H1 (cell line): ENCODE measurements at regions not wholly inside any gene's neighbourhood (a gene's known extent, or its start where the extent isn't known, plus 50 kb on each side); places are given as distances from the start of the nearest gene placed in this dataset.

Experiments used
- CTCF ChIA-PET: fragments of 300-600 bp; sonication (Branson Sonifier 250); formaldehyde crosslinking; loops from one replicate; lab custom pipeline; 2021; ENCODE audit not compliant: partially characterized antibody; lab: Charles Lee
- POLR2A ChIA-PET: fragments of 300-600 bp; sonication (Branson Sonifier 250); formaldehyde crosslinking; loops from one replicate; lab custom pipeline; 2021; ENCODE audit warnings: inconsistent platforms; ENCODE audit not compliant: partially characterized antibody; lab: Charles Lee
- DNase-seq, 2 experiments: peaks; one replicate each; pipeline versions ENCODE4 v3.0.0 to v3.0.0-alpha.2; 2010 to 2022; ENCODE audit warnings: low spot score in 2 of 2, low read depth in 1 of 2, mixed read lengths in 1 of 2
- FAIRE-seq: peaks from 2 replicates; lab custom pipeline; 2011; peaks lifted over from hg19 to GRCh38; lab: Jason Lieb, UNC
- H2AFZ ChIP-seq: 2 replicates; pipeline ENCODE4 v1.8.1; 2012; ENCODE audit warnings: low read length, inconsistent platforms
- H2AK5ac ChIP-seq: 2 replicates; pipeline ENCODE4 v1.6.1; 2013; ENCODE audit warnings: low read depth, low read length
- H2BK120ac ChIP-seq: replicated peaks from 2 replicates; pipeline ENCODE3; 2013; ENCODE audit warnings: low read depth, low read length, inconsistent platforms
- H2BK12ac ChIP-seq: 2 replicates; pipeline ENCODE4 v1.6.1; 2013; ENCODE audit warnings: low read depth, low read length
- H2BK15ac ChIP-seq: 2 replicates; pipeline ENCODE4 v1.6.1; 2013; ENCODE audit warnings: low read length
- H2BK20ac ChIP-seq: 2 replicates; pipeline ENCODE4 v1.6.1; 2013; ENCODE audit warnings: low read length
- H2BK5ac ChIP-seq: 2 replicates; pipeline ENCODE4 v1.6.1; 2013; ENCODE audit warnings: low read depth, low read length
- H3K14ac ChIP-seq: 2 replicates; pipeline ENCODE4 v1.6.1; 2013; ENCODE audit warnings: inconsistent platforms; ENCODE audit not compliant: insufficient read length
- H3K18ac ChIP-seq: 2 replicates; pipeline ENCODE4 v1.6.1; 2013; ENCODE audit warnings: low read length; ENCODE audit errors: extremely low read depth
- H3K23ac ChIP-seq: 2 replicates; pipeline ENCODE4 v1.6.1; 2013; ENCODE audit warnings: inconsistent platforms; ENCODE audit not compliant: insufficient read length
- H3K23me2 ChIP-seq: 2 replicates; pipeline ENCODE4 v1.6.1; 2013; ENCODE audit warnings: low read depth, low read length
- H3K27ac ChIP-seq: 2 replicates; pipeline ENCODE4 v1.6.1; 2011; ENCODE audit warnings: low read depth, low read length, inconsistent platforms
- H3K27me3 ChIP-seq, 4 experiments: replicated peaks in 1 of 4; 1 replicate in 1 of 4; 2 replicates in 3 of 4; pipeline versions ENCODE4 v1.6.1 to v1.8.1; 2011 to 2013; ENCODE audit warnings: low read length in 3 of 4, mild to moderate bottlenecking in 3 of 4, inconsistent platforms in 2 of 4, mixed read lengths in 2 of 4, moderate library complexity in 1 of 4; ENCODE audit not compliant: control insufficient read depth in 3 of 4, insufficient read depth in 3 of 4; ENCODE audit errors: extremely low read depth in 1 of 4
- H3K36me3 ChIP-seq, 4 experiments: 2 replicates each; pipeline versions ENCODE4 v1.6.1 to v1.8.1; 2011 to 2013; ENCODE audit warnings: mild to moderate bottlenecking in 4 of 4, low read length in 3 of 4, moderate library complexity in 2 of 4, control low read depth in 1 of 4, inconsistent platforms in 1 of 4; ENCODE audit not compliant: insufficient read depth in 4 of 4, control insufficient read depth in 2 of 4
- H3K4ac ChIP-seq: replicated peaks from 2 replicates; pipeline ENCODE3; 2013; ENCODE audit warnings: low read length, low read depth, mixed read lengths, inconsistent platforms; ENCODE audit not compliant: insufficient read length
- H3K4me1 ChIP-seq, 4 experiments: replicated peaks in 1 of 4; 1 replicate in 1 of 4; 2 replicates in 3 of 4; pipeline versions ENCODE4 v1.6.1 to v1.8.1; 2011 to 2013; ENCODE audit warnings: low read length in 3 of 4, inconsistent platforms in 2 of 4, mixed read lengths in 1 of 4; ENCODE audit not compliant: insufficient read depth in 4 of 4, control insufficient read depth in 3 of 4
- H3K4me2 ChIP-seq, 2 experiments: 2 replicates each; pipeline versions ENCODE4 v1.6.1 to v1.8.1; 2011 to 2013; ENCODE audit warnings: low read depth in 2 of 2, low read length in 2 of 2, control low read depth in 1 of 2, inconsistent platforms in 1 of 2, mild to moderate bottlenecking in 1 of 2; ENCODE audit not compliant: insufficient read depth in 1 of 2
- H3K4me3 ChIP-seq, 4 experiments: fragments of 200-600, 300-600 bp in 1 of 4; sonication (generic), shearing (Covaris generic), sonication (Bioruptor Twin) in 1 of 4; 2 replicates each; pipeline versions ENCODE4 v1.5.1 to v1.8.1; 2011 to 2016; ENCODE audit warnings: low read length in 4 of 4, low read depth in 3 of 4, control low read depth in 2 of 4, inconsistent platforms in 2 of 4, mild to moderate bottlenecking in 2 of 4, mixed read lengths in 1 of 4, moderate library complexity in 1 of 4; ENCODE audit not compliant: insufficient read depth in 2 of 4; ENCODE audit errors: extremely low read depth in 1 of 4
- H3K56ac ChIP-seq: replicated peaks from 2 replicates; pipeline ENCODE3; 2013; ENCODE audit warnings: low read depth, mild to moderate bottlenecking, mixed read lengths, low read length, inconsistent platforms; ENCODE audit not compliant: insufficient read length
- H3K79me1 ChIP-seq: 2 replicates; pipeline ENCODE4 v1.6.1; 2013; ENCODE audit warnings: low read depth, low read length, control low read depth
- H3K79me2 ChIP-seq, 2 experiments: 2 replicates each; pipeline versions ENCODE4 v1.6.1 to v1.8.1; 2012 to 2013; ENCODE audit warnings: low read length in 2 of 2, mild to moderate bottlenecking in 2 of 2, inconsistent platforms in 1 of 2; ENCODE audit not compliant: insufficient read depth in 2 of 2, control insufficient read depth in 1 of 2
- H3K9ac ChIP-seq, 4 experiments: replicated peaks in 1 of 4; 1 replicate in 1 of 4; 2 replicates in 3 of 4; pipeline versions ENCODE4 v1.6.1 to v1.8.1; 2011 to 2013; ENCODE audit warnings: low read depth in 3 of 4, low read length in 3 of 4, control low read depth in 2 of 4, mild to moderate bottlenecking in 2 of 4, moderate library complexity in 2 of 4, inconsistent platforms in 1 of 4; ENCODE audit errors: extremely low read depth in 1 of 4
- H3K9me3 ChIP-seq, 2 experiments: 2 replicates each; pipeline versions ENCODE4 v1.6.1 to v1.8.1; 2012 to 2013; ENCODE audit warnings: mild to moderate bottlenecking in 2 of 2, moderate library complexity in 2 of 2, control low read depth in 1 of 2, inconsistent platforms in 1 of 2, low read depth in 1 of 2, low read length in 1 of 2, mixed read lengths in 1 of 2; ENCODE audit not compliant: insufficient read depth in 2 of 2
- H4K20me1 ChIP-seq, 2 experiments: replicated peaks in 1 of 2; 2 replicates each; pipeline versions ENCODE3 to v1.8.1; 2011 to 2013; ENCODE audit warnings: inconsistent platforms in 2 of 2, low read length in 2 of 2, mild to moderate bottlenecking in 1 of 2; ENCODE audit not compliant: insufficient read depth in 2 of 2, control insufficient read depth in 1 of 2
- H4K5ac ChIP-seq: 2 replicates; pipeline ENCODE4 v1.6.1; 2013; ENCODE audit warnings: low read length, low read depth, mixed read lengths, inconsistent platforms; ENCODE audit not compliant: insufficient read length
- H4K8ac ChIP-seq: 2 replicates; pipeline ENCODE4 v1.8.0; 2013; ENCODE audit warnings: mild to moderate bottlenecking, moderate library complexity, low read length, inconsistent platforms; ENCODE audit not compliant: insufficient read depth; ENCODE audit errors: extremely low read depth
- H4K91ac ChIP-seq: replicated peaks from 2 replicates; pipeline ENCODE3; 2013; ENCODE audit warnings: low read length, mixed read lengths, inconsistent platforms; ENCODE audit not compliant: insufficient read length
- E2F6 ChIP-seq: IDR thresholded peaks from 2 replicates; pipeline ENCODE4 v1.6.1; 2012; ENCODE audit warnings: inconsistent platforms
- POLR2A ChIP-seq, 2 experiments: IDR thresholded peaks; 1 replicate in 1 of 2; 2 replicates in 1 of 2; pipeline ENCODE4 v1.6.1; 2011; ENCODE audit warnings: low read depth in 2 of 2, low read length in 2 of 2, mild to moderate bottlenecking in 2 of 2; ENCODE audit errors: control extremely low read depth in 1 of 2
- SIN3A ChIP-seq, 2 experiments: IDR thresholded peaks in 1 of 2; conservative IDR thresholded peaks in 1 of 2; 2 replicates each; pipeline ENCODE4 v1.6.1; 2011 to 2012; ENCODE audit warnings: low read length in 2 of 2, improper control_type of control experiment in 1 of 2, low read depth in 1 of 2, mild to moderate bottlenecking in 1 of 2
- WGBS, 2 experiments: shearing (Covaris generic) in 1 of 2; methylation state at CpG; one replicate each; pipeline versions ENCODE4 v1.1.6 to v1.1.7; 2013 to 2015; ENCODE audit warnings: low lambda C conversion rate in 2 of 2, mixed read lengths in 2 of 2, inconsistent platforms in 1 of 2, low coverage in 1 of 2, missing lambda C conversion rate in 1 of 2; ENCODE audit not compliant: insufficient replicate concordance in 2 of 2, insufficient coverage in 1 of 2, insufficient read length in 1 of 2; ENCODE audit errors: extremely low coverage in 1 of 2, missing lambda C conversion rate in 1 of 2; 5-methylcytosine and 5-hydroxymethylcytosine counted together

GRCh38 chr6:45827952-45828530 lies 187.6 kb downstream of the CLIC5 start:
- no peak overlapping the region for H3K9ac ChIP-seq
- no peak for DNase-seq
- no peaks in the 10 kb centered on the region for H3K36me3 ChIP-seq
- no peaks in the 10 kb centered on the region for H3K4me1 ChIP-seq
- no peak overlapping the region for H3K14ac ChIP-seq
- ChIA-PET POLR2A (no interaction called here), CTCF (interaction anchor here (1.0 kb wide), 1 partner anchor 1235 kb away, joined by 4 read pairs; no protein-coding TSS in a partner anchor)
- FAIRE-seq, result no peak
- H3K27ac ChIP-seq, result no peak overlapping the region
- no peak overlapping the region for H4K8ac ChIP-seq
- H3K79me1 ChIP-seq, result no peaks in the 10 kb centered on the region
- no peak overlapping the region for H2BK12ac ChIP-seq
- no peak overlapping the region for H2AFZ ChIP-seq
- H2AK5ac ChIP-seq, result no peak overlapping the region
- H2BK120ac ChIP-seq, result no peak overlapping the region
- H2BK20ac ChIP-seq, result no peak overlapping the region
- H3K56ac ChIP-seq, result no peak overlapping the region
- no peaks in the 10 kb centered on the region for H3K27me3 ChIP-seq
- H4K91ac ChIP-seq, result no peak overlapping the region
- no peak overlapping the region for H3K23ac ChIP-seq
- H3K4me3 ChIP-seq, result no peak overlapping the region
- no peak overlapping the region for H2BK15ac ChIP-seq
- WGBS, 2 experiments, result 97% methylated on average over 7 of the region's 7 CpGs; no CpG with 5 or more reads in 1 of the 2 experiments
- H3K4ac ChIP-seq, result no peak overlapping the region
- no peaks in the 10 kb centered on the region for H4K20me1 ChIP-seq
- no peak overlapping the region for H4K5ac ChIP-seq
- H3K79me2 ChIP-seq, result no peaks in the 10 kb centered on the region
- H3K9me3 ChIP-seq, result no peaks in the 10 kb centered on the region
- no peak for TF ChIP-seq SIN3A (conservative IDR thresholded peaks at IDR 0.05 in 1 of 2, IDR thresholded peaks at IDR 0.05 in 1 of 2; ENCODE audit: low read depth in 1 of 2, low read length in 2 of 2)
- no peak for TF ChIP-seq E2F6
- no peak for TF ChIP-seq POLR2A (IDR thresholded peaks at IDR 0.05; ENCODE audit: control extremely low read depth in 1 of 2, low read depth in 2 of 2, low read length in 2 of 2)
- H3K4me2 ChIP-seq, result no peak overlapping the region
- H2BK5ac ChIP-seq, result no peak overlapping the region
- H3K18ac ChIP-seq, result no peak overlapping the region
- no peaks in the 10 kb centered on the region for H3K23me2 ChIP-seq
